Heart right ventricle (tissue), 16 donors: ENCODE measurements at regions not wholly inside any gene's neighbourhood (a gene's known extent, or its start where the extent isn't known, plus 50 kb on each side); places are given as distances from the start of the nearest gene placed in this dataset.
"Not testable (repeated sequence)": the region's sequence is repeated elsewhere in the genome, so short reads cannot be mapped to it uniquely, and the experiment has no call there.

Experiments used
- ATAC-seq, 8 donors: fragments of 200-7000 bp; cut with Tn5 transposase; one replicate each; pipeline ENCODE4 v1.9.1; 2020; ENCODE audit warnings: mild to moderate bottlenecking in 8 of 8, moderate library complexity in 8 of 8, moderate number of reproducible peaks in 1 of 8
- DNase-seq, 2 donors: peaks; one replicate each; pipeline ENCODE4 v3.0.0-alpha.2; 2020
- H3K27ac ChIP-seq, 10 donors: fragments of 200-600 bp; sonication (generic) in 2 of 10; one replicate each; pipeline versions ENCODE4 v1.5.0 to v1.8.0; 2020 to 2022; ENCODE audit warnings: mild to moderate bottlenecking in 3 of 10
- H3K27me3 ChIP-seq, 7 donors: fragments of 200-600 bp; one replicate each; pipeline ENCODE4 v1.8.0; 2021 to 2022; ENCODE audit warnings: mild to moderate bottlenecking in 2 of 7
- H3K36me3 ChIP-seq, 9 donors: fragments of 200-600 bp; sonication (generic) in 1 of 9; one replicate each; pipeline versions ENCODE4 v1.5.0 to v1.8.0; 2020 to 2022; ENCODE audit warnings: mild to moderate bottlenecking in 2 of 9
- H3K4me1 ChIP-seq, 9 donors: fragments of 200-600 bp; sonication (generic) in 1 of 9; one replicate each; pipeline versions ENCODE4 v1.5.0 to v1.8.0; 2020 to 2022; ENCODE audit warnings: mild to moderate bottlenecking in 4 of 9
- H3K4me3 ChIP-seq, 10 donors: fragments of 200-600 bp; sonication (generic) in 2 of 10; one replicate each; pipeline versions ENCODE4 v1.5.0 to v1.8.0; 2020 to 2022; ENCODE audit warnings: mild to moderate bottlenecking in 7 of 10, moderate library complexity in 2 of 10
- H3K9me3 ChIP-seq, 11 donors: fragments of 200-600 bp in 10 of 11; sonication (generic) in 2 of 11; one replicate each; pipeline versions ENCODE4 v1.5.0 to v1.8.0; 2013 to 2022; ENCODE audit warnings: mild to moderate bottlenecking in 2 of 11, control low read depth in 1 of 11, moderate library complexity in 1 of 11
- WGBS, 2 donors: extraction: QIAGEN DNeasy Blood & Tissue Kit; methylation state at CpG; one replicate each; pipeline ENCODE4 v1.1.7; 2013; ENCODE audit warnings: inconsistent platforms in 1 of 2; 5-methylcytosine and 5-hydroxymethylcytosine counted together
- intact Hi-C, 10 donors: fragments of 100-400 bp; cut with DNase I; formaldehyde crosslinking; loops; one replicate each; pipeline versions ENCODE4 v1.11.1 to v1.14.2; 2022
- donor health status: Arrhythmogenic right ventricular cardiomyopathy.
- donor health status: ischemic (EF 13 %, LVEDD 7.1; RV severe dilation, severe dysfunction).
- donor health status: healthy with polysubstance abuse.
- donor health status: DM: no; HTN: yes; CAD: no.
- donor health status: DM: no; HTN: no; CAD: no.
- donor health status: ischemic (EF 25% LVEDD 6.9; RV normal size, moderate dysfunction).
- donor health status: ischemic (EF 25% LVEDD 5.7; RV mildly dilated, moderate dysfunction).
- donor health status: healthy.
- donor health status: DM: yes; HTN: yes; CAD: no.
- donor health status: Ischemic cardiomyopathy.
- donor health status: ischemic (EF 35%, LVEDD 5.7; RV mildly dilated, moderate dysfunction).
- donor health status: nonischemic (EF 11% LVEDD 7.7; RV severe dilation, severe dysfunction).
- donor health status: DM: yes; HTN: yes; CAD: no.
- donor health status: PGD.
- donor health status: ischemic (EF 29% LVEDD 5.4; RV normal size, mild dysfunction).
- donor health status: nonischemic (EF 23%, LVEDD 6.1; RV moderate dilation, normal function).

DNA sequence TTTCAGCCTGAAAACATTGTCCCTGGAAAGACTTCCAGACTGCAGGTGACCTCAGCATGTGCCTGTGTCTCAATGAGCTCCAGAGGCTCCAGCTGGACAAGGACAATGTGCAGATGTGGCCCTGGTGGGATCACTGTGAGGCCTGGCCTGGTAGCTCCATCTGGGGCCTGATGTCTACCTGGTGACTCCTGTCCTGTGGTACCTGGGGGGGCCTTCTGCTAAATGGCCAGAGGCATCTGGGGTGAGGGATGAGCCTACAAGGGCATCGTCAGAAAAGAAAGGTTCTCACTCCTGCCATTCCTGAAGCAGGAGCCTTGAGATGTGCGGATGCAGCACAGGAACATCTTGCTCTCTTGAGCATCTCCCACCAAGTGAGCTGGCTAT is 1494.0 kb upstream of the TPTE start:
- H3K4me3 ChIP-seq, H3K36me3 ChIP-seq, H3K4me1 ChIP-seq, DNase-seq, H3K27ac ChIP-seq, ATAC-seq, intact Hi-C loops: not testable (repeated sequence)
- 79 to 81% methylated on average over 2 of the region's 2 CpGs for WGBS, 2 donors
- peaks cover 0 to 21% (median 0%) of the 10 kb centered on the region in 11 donors for H3K9me3 ChIP-seq
- H3K27me3 ChIP-seq = peaks cover 0 to 14% (median 10%) of the 10 kb centered on the region in 7 donors

DNA sequence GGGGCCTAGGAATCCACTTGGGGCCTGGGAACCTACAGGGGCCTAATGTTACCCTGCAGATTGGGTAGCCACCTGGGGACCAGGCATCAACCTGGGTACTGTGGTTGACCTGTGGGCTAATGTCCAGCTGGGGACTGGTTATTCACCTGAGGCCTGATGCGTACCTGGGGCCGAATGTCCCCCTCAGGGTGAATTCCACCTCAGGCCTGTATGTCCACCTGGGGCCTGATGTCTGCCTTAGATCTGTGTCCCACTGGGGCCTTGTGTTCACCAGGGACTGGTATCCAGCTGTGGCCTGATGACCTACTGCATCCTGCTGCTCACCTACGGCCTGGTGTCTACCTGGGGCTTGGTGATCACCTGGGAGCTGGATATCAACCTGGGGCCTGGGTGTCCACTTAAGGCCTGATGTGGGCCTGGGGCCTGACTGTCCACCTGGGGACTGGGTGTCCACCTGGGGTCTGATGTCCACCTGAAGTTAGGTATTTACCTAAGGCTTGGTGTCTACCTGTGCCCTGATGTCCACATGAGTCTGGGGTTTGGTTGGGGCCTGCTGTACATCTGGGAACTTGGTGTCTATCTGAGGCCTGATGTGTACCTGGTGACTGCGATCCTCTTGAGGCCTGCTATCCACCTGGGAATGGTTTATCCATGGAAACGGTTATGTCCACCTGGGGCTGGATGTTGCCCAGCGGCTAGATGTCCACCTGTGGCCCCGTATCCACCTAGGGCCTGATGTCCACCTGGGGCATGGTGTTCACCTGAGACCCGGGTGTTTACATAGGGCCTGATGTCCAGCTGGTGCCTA is 1492.6 kb upstream of the TPTE start:
- 74 to 81% methylated on average over 8 of the region's 8 CpGs for WGBS, 2 donors
- H3K36me3 ChIP-seq, DNase-seq, ATAC-seq, H3K4me1 ChIP-seq, intact Hi-C loops, H3K4me3 ChIP-seq, H3K27ac ChIP-seq: not testable (repeated sequence)
- Histone ChIP-seq H3K9me3 (peaks cover 0 to 26% (median 0%) of the 10 kb centered on the region in 11 donors), H3K27me3 (peaks cover 0 to 14% (median 10%) of the 10 kb centered on the region in 7 donors)

DNA sequence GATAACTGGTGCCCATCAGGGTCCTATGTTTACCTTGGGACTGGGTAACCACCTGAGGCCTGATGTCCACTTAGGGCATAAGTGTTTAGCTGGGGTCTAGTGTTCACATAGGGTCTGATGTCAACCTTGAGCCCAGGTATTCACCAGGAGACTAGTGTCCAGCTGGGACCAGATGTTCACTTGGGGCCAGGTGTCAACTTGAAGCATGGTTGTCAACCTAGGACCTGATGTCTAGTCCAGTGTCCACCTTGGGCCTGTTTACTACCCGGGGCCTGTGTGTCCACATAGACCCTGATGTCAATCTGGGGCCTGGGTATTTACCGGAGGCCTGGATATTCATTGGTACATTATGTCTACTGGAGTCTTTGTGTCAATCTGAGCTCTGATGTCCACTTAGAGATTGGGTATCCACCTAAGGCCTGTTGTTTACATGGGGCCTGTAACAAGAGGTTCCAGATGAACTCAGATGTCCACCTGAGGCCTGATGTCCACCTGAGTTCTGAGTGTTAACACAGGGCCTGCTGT is 1491.2 kb upstream of the TPTE start:
- H3K27me3 ChIP-seq = peaks cover 0 to 14% (median 10%) of the 10 kb centered on the region in 7 donors
- H3K27ac ChIP-seq, H3K4me3 ChIP-seq, H3K4me1 ChIP-seq, intact Hi-C loops, DNase-seq, H3K36me3 ChIP-seq, ATAC-seq: not testable (repeated sequence)
- 66 to 73% methylated on average over 2 of the region's 2 CpGs for WGBS, 2 donors
- H3K9me3 ChIP-seq = peaks cover 0 to 27% (median 0%) of the 10 kb centered on the region in 11 donors

DNA sequence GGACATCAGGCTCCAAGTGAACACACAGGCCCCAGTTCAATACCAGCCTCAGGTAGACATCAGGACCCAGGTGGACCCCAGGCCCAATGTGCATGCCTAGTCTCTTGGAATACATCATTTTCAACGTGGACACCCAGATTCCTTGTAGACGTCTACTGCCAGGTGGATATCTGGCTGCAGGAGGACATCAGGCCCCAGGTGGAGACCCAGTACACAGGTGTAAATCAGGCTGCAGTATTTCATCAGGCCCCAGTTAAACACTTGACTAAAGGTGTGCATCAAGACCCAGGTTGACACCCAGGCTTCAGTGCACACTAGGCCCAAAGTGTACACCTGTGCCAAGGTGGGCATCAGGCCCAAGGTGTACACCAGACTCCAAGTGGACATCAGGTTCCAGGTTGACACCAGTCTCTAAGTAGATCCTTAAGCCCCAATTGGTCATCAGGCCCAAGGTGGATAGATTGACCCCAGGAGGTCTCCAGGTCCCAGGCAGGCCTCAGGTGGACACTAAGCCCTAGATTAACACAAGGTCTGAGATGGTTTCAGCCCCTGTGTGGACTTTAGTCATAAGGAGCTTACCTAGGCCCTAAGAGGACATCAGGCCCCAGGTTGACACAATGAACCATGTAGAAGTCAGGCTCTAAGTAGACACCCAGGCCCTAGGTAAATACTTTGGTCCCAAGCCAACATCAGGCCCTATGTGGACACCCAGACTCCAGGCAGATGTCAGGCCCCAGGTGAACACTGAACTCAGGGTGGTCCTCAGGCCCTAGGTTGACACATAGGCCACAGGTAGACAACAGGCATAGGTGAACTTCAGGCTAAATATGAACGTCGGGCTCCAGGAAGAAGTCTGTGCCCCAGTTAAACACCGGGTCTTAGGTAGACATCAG is 1489.7 kb upstream of the TPTE start:
- DNase-seq, H3K27ac ChIP-seq, ATAC-seq, intact Hi-C loops, H3K4me1 ChIP-seq, H3K4me3 ChIP-seq, H3K36me3 ChIP-seq: not testable (repeated sequence)
- H3K27me3 ChIP-seq = peaks cover 0 to 14% (median 10%) of the 10 kb centered on the region in 7 donors
- 66 to 69% methylated on average over 4 of the region's 5 CpGs for WGBS, 2 donors
- H3K9me3 ChIP-seq = peaks cover 0 to 28% (median 0%) of the 10 kb centered on the region in 11 donors

DNA sequence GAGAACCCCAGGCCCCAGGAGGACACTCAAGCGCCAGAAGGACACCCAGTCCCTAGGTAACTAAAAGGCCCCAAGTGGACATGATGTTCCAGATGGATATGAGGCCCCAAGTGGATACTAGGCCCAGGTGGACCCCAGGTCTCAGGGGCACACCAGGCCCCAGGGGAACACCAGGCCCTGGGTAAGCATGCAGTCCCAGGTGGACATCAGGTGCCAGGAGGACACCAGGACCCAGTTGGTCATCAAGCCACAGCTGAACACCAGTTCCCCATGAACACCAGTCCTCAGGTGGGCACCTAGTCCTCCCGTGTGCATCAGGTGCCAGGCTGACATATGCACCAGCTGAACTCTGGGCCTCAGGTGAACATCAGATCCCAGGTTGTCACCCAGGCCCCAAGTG is 1488.8 kb upstream of the TPTE start:
- ATAC-seq, intact Hi-C loops, H3K27ac ChIP-seq, H3K4me3 ChIP-seq, DNase-seq, H3K4me1 ChIP-seq, H3K36me3 ChIP-seq: not testable (repeated sequence)
- no CpG with 5 or more reads among the region's 2 CpGs for WGBS, 2 donors
- peaks cover 0 to 36% (median 0%) of the 10 kb centered on the region in 11 donors for H3K9me3 ChIP-seq
- peaks cover 0 to 14% (median 10%) of the 10 kb centered on the region in 7 donors for H3K27me3 ChIP-seq

DNA sequence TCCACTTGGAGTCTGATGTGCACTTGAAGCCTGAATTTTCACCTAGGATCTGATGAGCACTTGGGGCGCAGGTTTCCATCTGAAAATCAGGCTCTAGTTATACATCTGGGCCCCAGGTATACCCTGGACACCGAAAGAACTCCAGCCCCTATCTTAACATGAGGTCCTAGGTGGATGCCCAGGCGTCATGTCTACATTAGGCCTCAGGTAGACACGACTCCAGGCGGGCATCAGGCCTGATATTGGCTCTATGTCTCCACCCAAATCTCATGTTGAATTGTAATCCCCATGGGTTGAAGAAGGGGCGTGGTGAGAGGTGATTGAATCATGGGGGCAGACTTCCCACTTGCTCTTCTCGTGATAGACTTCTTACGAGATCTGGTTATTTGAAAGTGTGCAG is 1488.1 kb upstream of the TPTE start:
- H3K4me1 ChIP-seq, H3K36me3 ChIP-seq, H3K4me3 ChIP-seq, intact Hi-C loops, H3K27ac ChIP-seq, ATAC-seq, DNase-seq: not testable (repeated sequence)
- 61 to 63% methylated on average over 7 of the region's 8 CpGs for WGBS, 2 donors
- H3K27me3 ChIP-seq = peaks cover 0 to 10% (median 6%) of the 10 kb centered on the region in 7 donors
- peaks cover 0 to 39% (median 0%) of the 10 kb centered on the region in 11 donors for H3K9me3 ChIP-seq

DNA sequence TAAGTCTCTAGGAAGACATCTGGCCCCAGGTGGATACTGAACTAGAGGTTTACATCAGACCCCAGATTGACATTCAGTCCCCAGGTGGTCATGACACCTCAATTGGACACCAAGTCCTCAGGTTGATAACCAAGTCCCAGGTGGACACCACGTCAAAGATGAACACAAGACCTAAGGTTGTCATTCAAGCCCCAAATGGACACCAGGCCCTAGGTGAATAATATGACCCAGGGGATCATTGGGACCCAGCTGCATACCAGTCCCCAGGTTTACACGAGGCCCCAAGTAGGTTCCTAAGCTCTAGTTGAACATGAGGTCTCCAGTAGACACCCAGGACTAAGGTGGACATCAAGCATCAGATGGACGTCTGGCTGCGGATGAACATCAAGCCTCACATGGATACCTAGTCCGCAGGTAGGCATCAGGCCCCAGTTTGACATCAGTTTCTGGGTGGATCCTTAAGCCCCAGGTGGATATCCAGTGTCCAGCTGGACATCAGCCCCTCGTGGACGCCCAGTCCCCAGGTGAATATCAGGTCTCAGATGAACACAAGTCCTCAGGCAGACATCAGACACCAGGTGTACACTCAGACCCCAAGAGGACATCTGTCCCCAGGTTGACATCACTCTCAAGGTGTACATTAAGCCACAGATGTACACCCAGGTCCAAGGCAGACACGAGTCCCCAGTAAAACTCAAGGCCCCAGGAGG is 1486.7 kb upstream of the TPTE start:
- H3K36me3 ChIP-seq, H3K27me3 ChIP-seq, H3K27ac ChIP-seq, DNase-seq, H3K4me3 ChIP-seq, intact Hi-C loops, H3K4me1 ChIP-seq, ATAC-seq: not testable (repeated sequence)
- peaks cover 0 to 31% (median 0%) of the 10 kb centered on the region in 11 donors for H3K9me3 ChIP-seq
- 53 to 62% methylated on average over 4 of the region's 8 CpGs for WGBS, 2 donors

DNA sequence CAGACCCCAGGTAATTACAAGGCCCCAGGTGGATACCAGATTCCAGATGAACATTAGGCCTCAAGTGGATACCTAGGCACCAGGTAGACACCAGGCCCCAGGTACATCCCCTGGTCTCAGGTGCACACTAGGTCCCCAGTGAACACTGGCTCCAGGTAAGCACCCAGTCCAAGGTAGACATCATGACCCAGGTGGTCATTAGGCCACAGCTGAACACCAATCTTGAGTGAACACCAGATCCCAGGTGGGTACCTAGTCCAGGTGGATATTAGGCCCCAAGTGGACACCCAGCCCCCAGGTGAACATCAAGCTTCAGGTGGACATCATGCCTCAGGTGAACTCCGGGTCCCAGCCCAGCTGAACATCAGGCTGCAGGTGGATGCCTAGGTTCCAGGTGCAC is 1486.2 kb upstream of the TPTE start:
- H3K36me3 ChIP-seq, H3K4me3 ChIP-seq, H3K4me1 ChIP-seq, ATAC-seq, DNase-seq, H3K27me3 ChIP-seq, intact Hi-C loops, H3K27ac ChIP-seq: not testable (repeated sequence)
- H3K9me3 ChIP-seq = peaks cover 0 to 33% (median 0%) of the 10 kb centered on the region in 11 donors
- 43 to 65% methylated on average over 1 of the region's 1 CpG for WGBS, 2 donors

DNA sequence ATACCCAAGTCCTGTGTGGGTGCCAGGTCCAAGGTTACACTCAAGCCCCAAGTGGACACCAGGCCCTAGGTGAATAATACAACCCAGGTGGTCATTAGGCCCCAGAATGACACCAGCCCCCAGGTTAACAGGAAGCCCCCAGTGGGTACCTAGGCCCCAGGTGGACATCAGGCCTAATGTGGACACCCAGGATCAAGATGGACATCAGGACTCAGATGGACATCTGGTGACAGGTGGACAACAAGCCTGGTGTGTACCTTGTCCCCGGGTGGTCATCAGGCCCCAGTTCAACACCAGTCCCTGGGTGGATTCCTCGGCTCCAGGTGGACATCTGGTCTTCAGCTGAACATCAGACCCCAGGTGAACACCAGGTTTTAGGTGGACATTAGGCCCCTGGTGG is 1485.4 kb upstream of the TPTE start:
- H3K4me3 ChIP-seq, H3K4me1 ChIP-seq, H3K27ac ChIP-seq, ATAC-seq, intact Hi-C loops, DNase-seq, H3K27me3 ChIP-seq, H3K36me3 ChIP-seq: not testable (repeated sequence)
- WGBS, 2 donors = 71 to 100% methylated on average over 1 to 2 of the region's 2 CpGs
- peaks cover 0 to 38% (median 0%) of the 10 kb centered on the region in 11 donors for H3K9me3 ChIP-seq

DNA sequence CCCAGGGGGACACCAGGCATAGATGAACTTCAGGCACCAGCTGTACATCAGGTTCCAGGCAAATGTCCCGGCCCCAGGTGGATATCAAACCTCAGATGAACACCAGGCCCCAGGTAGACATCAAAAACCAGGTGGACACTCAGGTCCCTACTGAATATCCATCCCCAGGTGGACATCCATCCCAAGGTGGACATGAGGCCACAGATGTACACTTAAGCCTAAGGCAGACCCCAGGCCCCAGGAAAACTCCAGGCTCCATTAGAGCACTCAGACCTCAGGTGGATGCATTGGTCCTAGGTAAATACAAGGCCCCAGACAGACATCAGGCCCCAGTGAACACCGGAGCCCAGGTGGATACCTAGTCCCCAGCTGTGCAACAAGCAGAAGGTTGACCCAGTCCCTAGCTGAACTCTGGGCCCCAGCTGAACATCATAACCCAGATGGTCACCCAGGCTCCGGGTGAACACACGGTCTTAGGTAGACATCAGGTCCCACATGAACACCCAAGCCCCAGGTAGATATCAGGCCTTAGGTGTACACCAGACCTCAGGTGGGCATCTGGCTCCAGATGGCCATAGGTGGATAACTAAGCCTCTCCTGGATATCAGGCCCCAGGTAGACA is 1484.3 kb upstream of the TPTE start:
- ATAC-seq, intact Hi-C loops, H3K4me1 ChIP-seq, H3K27ac ChIP-seq, H3K36me3 ChIP-seq, H3K4me3 ChIP-seq, DNase-seq, H3K27me3 ChIP-seq: not testable (repeated sequence)
- WGBS, 2 donors = 81 to 84% methylated on average over 4 of the region's 4 CpGs
- H3K9me3 ChIP-seq = peaks cover 0 to 39% (median 0%) of the 10 kb centered on the region in 11 donors
